Astrocyte (in vitro differentiated cells and primary cell): ENCODE measurements at regions not wholly inside any gene's neighbourhood (a gene's known extent, or its start where the extent isn't known, plus 50 kb on each side); places are given as distances from the start of the nearest gene placed in this dataset.

ENCODE experiments used
- DNase-seq: peaks from one replicate; pipeline ENCODE4 v3.0.0-alpha.2; 2010; ENCODE audit warnings: low read depth
- FAIRE-seq: peaks from 2 replicates; lab custom pipeline; 2011; peaks lifted over from hg19 to GRCh38; lab: Jason Lieb, UNC
- H2AFZ ChIP-seq: 2 replicates; pipeline ENCODE4 v1.6.0; 2012; ENCODE audit warnings: low read depth, low read length, inconsistent platforms
- H3K27ac ChIP-seq: 2 replicates; pipeline ENCODE4 v1.5.1; 2011; ENCODE audit warnings: low read depth, low read length, inconsistent platforms
- H3K27me3 ChIP-seq: 2 replicates; pipeline ENCODE4 v1.6.0; 2011; ENCODE audit warnings: low read length, inconsistent platforms; ENCODE audit not compliant: insufficient read depth
- H3K36me3 ChIP-seq: 2 replicates; pipeline ENCODE4 v1.5.1; 2011; ENCODE audit warnings: low read length, inconsistent platforms; ENCODE audit not compliant: insufficient read depth
- H3K4me1 ChIP-seq: 2 replicates; pipeline ENCODE4 v1.5.1; 2011; ENCODE audit warnings: low read length, inconsistent platforms; ENCODE audit not compliant: insufficient read depth
- H3K4me2 ChIP-seq: 2 replicates; pipeline ENCODE4 v1.6.0; 2012; ENCODE audit warnings: low read length, inconsistent platforms
- H3K4me3 ChIP-seq: 2 replicates; pipeline ENCODE4 v1.5.1; 2011; ENCODE audit warnings: low read depth, mild to moderate bottlenecking, low read length, inconsistent platforms; ENCODE audit not compliant: insufficient read depth
- H3K79me2 ChIP-seq: 2 replicates; pipeline ENCODE4 v1.6.0; 2012; ENCODE audit warnings: mild to moderate bottlenecking, low read length, inconsistent platforms; ENCODE audit not compliant: insufficient read depth
- H3K9ac ChIP-seq: 2 replicates; pipeline ENCODE4 v1.6.0; 2012; ENCODE audit warnings: mild to moderate bottlenecking, low read length, inconsistent platforms
- H3K9me3 ChIP-seq: 2 replicates; pipeline ENCODE4 v1.5.1; 2012; ENCODE audit warnings: low read depth, mild to moderate bottlenecking, low read length, inconsistent platforms; ENCODE audit not compliant: insufficient read depth
- H4K20me1 ChIP-seq: 2 replicates; pipeline ENCODE4 v1.6.0; 2012; ENCODE audit warnings: low read length, inconsistent platforms; ENCODE audit not compliant: insufficient read depth
- H3K27ac Mint-ChIP-seq: one replicate; pipeline ENCODE4 v1.8.0; 2021; ENCODE audit warnings: mild to moderate bottlenecking, mixed read lengths; ENCODE audit not compliant: unreplicated experiment
- H3K27me3 Mint-ChIP-seq: one replicate; pipeline ENCODE4 v1.8.0; 2021; ENCODE audit warnings: low read depth, mixed read lengths; ENCODE audit not compliant: unreplicated experiment
- H3K36me3 Mint-ChIP-seq: one replicate; pipeline ENCODE4 v1.8.0; 2021; ENCODE audit warnings: low read depth, mixed read lengths; ENCODE audit not compliant: unreplicated experiment
- H3K4me1 Mint-ChIP-seq: one replicate; pipeline ENCODE4 v1.8.0; 2021; ENCODE audit warnings: low read depth, mixed read lengths; ENCODE audit not compliant: unreplicated experiment
- H3K4me3 Mint-ChIP-seq: one replicate; pipeline ENCODE4 v1.8.0; 2021; ENCODE audit warnings: mild to moderate bottlenecking, moderate library complexity, mixed read lengths; ENCODE audit not compliant: unreplicated experiment
- H3K9me3 Mint-ChIP-seq: one replicate; pipeline ENCODE4 v1.8.0; 2021; ENCODE audit warnings: mild to moderate bottlenecking, mixed read lengths; ENCODE audit not compliant: unreplicated experiment
- CTCF ChIP-seq: IDR thresholded peaks from 2 replicates; pipeline ENCODE4 v1.5.1; 2011; ENCODE audit warnings: low read depth, mild to moderate bottlenecking, inconsistent platforms, low read length, moderate library complexity; ENCODE audit not compliant: insufficient read depth
- EZH2 ChIP-seq: IDR thresholded peaks from 2 replicates; pipeline ENCODE4 v1.6.1; 2012; ENCODE audit warnings: mild to moderate bottlenecking, low read length, inconsistent platforms; ENCODE audit not compliant: insufficient read depth

- FAIRE-seq (no peak), DNase-seq (no peak)
- H3K9me3 Mint-ChIP-seq, result peaks cover 2% of the 10 kb centered on the region
- Histone ChIP-seq H3K4me3 (no peak overlapping the region), H3K4me2 (no peak overlapping the region), H3K4me1 (peaks cover 30% of the 10 kb centered on the region), H2AFZ (no peak overlapping the region), H3K9me3 (no peaks in the 10 kb centered on the region), H3K27me3 (no peaks in the 10 kb centered on the region), H3K36me3 (no peaks in the 10 kb centered on the region), H4K20me1 (no peaks in the 10 kb centered on the region), H3K27ac (no peak overlapping the region), H3K9ac (no peak overlapping the region), H3K79me2 (no peaks in the 10 kb centered on the region)
- H3K4me1 Mint-ChIP-seq, result peaks cover 25% of the 10 kb centered on the region
- TF ChIP-seq EZH2 (no peak), CTCF (no peak)
- no peak overlapping the region for H3K4me3 Mint-ChIP-seq
- H3K36me3 Mint-ChIP-seq, result no peaks in the 10 kb centered on the region
- H3K27ac Mint-ChIP-seq, result no peak overlapping the region
- no peaks in the 10 kb centered on the region for H3K27me3 Mint-ChIP-seq
These were observed 173.5 kb downstream of the ETAA1 start for GRCh38 chr2:67570611-67571010.

GRCh38 chr2:67571785-67572718 lies 174.9 kb downstream of the ETAA1 start:
- H3K4me1 ChIP-seq, result peaks cover 19% of the 10 kb centered on the region
- H3K27me3 ChIP-seq, result no peaks in the 10 kb centered on the region
- H2AFZ ChIP-seq, result no peak overlapping the region
- H3K4me3 ChIP-seq, result no peak overlapping the region
- Mint-ChIP-seq H3K4me3 (no peak overlapping the region), H3K27ac (no peak overlapping the region), H3K36me3 (no peaks in the 10 kb centered on the region), H3K9me3 (peaks cover 2% of the 10 kb centered on the region), H3K27me3 (no peaks in the 10 kb centered on the region), H3K4me1 (peaks cover 12% of the 10 kb centered on the region)
- H3K4me2 ChIP-seq, result no peak overlapping the region
- DNase-seq (peak; percentile 95), FAIRE-seq (no peak)
- H4K20me1 ChIP-seq, result no peaks in the 10 kb centered on the region
- TF ChIP-seq EZH2 (no peak), CTCF (no peak)
- H3K9ac ChIP-seq, result no peak overlapping the region
- H3K27ac ChIP-seq, result peak overlapping the region; percentile 36
- no peaks in the 10 kb centered on the region for H3K79me2 ChIP-seq
- H3K36me3 ChIP-seq, result no peaks in the 10 kb centered on the region
- H3K9me3 ChIP-seq, result no peaks in the 10 kb centered on the region
